Lower leg skin (tissue), 3 donors: ENCODE measurements at regions not wholly inside any gene's neighbourhood (a gene's known extent, or its start where the extent isn't known, plus 50 kb on each side); places are given as distances from the start of the nearest gene placed in this dataset.

ENCODE experiments used
- POLR2A ChIP-seq, 2 donors: fragments of 450-650 bp; IDR thresholded peaks; one replicate each; pipeline ENCODE4 v1.6.1; 2016 to 2017; ENCODE audit warnings: antibody characterized with exemption in 2 of 2, mild to moderate bottlenecking in 1 of 2, moderate library complexity in 1 of 2
- TF ChIP-seq, protein P1 (sequence below), 3 donors: fragments of 450-650 bp; IDR thresholded peaks; one replicate each; pipeline ENCODE4 v1.5.1; 2016; ENCODE audit warnings: antibody characterized with exemption in 3 of 3, mild to moderate bottlenecking in 3 of 3, moderate library complexity in 2 of 3

- TF ChIP-seq, protein P1, sequence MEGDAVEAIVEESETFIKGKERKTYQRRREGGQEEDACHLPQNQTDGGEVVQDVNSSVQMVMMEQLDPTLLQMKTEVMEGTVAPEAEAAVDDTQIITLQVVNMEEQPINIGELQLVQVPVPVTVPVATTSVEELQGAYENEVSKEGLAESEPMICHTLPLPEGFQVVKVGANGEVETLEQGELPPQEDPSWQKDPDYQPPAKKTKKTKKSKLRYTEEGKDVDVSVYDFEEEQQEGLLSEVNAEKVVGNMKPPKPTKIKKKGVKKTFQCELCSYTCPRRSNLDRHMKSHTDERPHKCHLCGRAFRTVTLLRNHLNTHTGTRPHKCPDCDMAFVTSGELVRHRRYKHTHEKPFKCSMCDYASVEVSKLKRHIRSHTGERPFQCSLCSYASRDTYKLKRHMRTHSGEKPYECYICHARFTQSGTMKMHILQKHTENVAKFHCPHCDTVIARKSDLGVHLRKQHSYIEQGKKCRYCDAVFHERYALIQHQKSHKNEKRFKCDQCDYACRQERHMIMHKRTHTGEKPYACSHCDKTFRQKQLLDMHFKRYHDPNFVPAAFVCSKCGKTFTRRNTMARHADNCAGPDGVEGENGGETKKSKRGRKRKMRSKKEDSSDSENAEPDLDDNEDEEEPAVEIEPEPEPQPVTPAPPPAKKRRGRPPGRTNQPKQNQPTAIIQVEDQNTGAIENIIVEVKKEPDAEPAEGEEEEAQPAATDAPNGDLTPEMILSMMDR (IDR thresholded peaks at IDR 0.05) = no peak
- TF ChIP-seq POLR2A (IDR thresholded peaks at IDR 0.05) = no peak
Measured at GRCh38 chr12:124236625-124237031, 58.3 kb upstream of the RFLNA start.
